A549 (cell line): ENCODE measurements at regions not wholly inside any gene's neighbourhood (a gene's known extent, or its start where the extent isn't known, plus 50 kb on each side); places are given as distances from the start of the nearest gene placed in this dataset.

Experiments
- CEBPB ChIP-seq, 2 experiments: fragments of >200 bp in 1 of 2; sonication (Bioruptor Twin) in 1 of 2; formaldehyde crosslinking in 1 of 2; IDR thresholded peaks; 2 replicates each; pipeline ENCODE4 v1.6.1; 2012 to 2016
- HOXA7 ChIP-seq: fragments of 250-450 bp; sonication (Bioruptor Pico); IDR thresholded peaks from 2 replicates; pipeline ENCODE4 v1.5.0; 2020; ENCODE audit warnings: mild to moderate bottlenecking, moderate library complexity
- KDM1A ChIP-seq: fragments of 200-600 bp; sonication (generic); IDR thresholded peaks from 2 replicates; pipeline ENCODE4 v1.6.1; 2016; ENCODE audit warnings: low read depth, mild to moderate bottlenecking
- MAFK ChIP-seq: fragments of 450-650 bp; IDR thresholded peaks from 2 replicates; pipeline ENCODE4 v1.6.1; 2014; ENCODE audit not compliant: partially characterized antibody
- RFX5 ChIP-seq: fragments of 450-650 bp; IDR thresholded peaks from 2 replicates; pipeline ENCODE4 v1.7.1; 2014; ENCODE audit warnings: antibody characterized with exemption, mild to moderate bottlenecking, moderate library complexity
- TF ChIP-seq, protein P1 (sequence below): fragments of >200 bp; sonication (Bioruptor Twin); formaldehyde crosslinking; IDR thresholded peaks from 3 replicates; pipeline ENCODE4 v1.5.1; 2016
- TF ChIP-seq, protein P2 (sequence below): IDR thresholded peaks from 2 replicates; pipeline ENCODE4 v1.6.1; 2012

- TF ChIP-seq MAFK (no peak), RFX5 (no peak), KDM1A (no peak), CEBPB (IDR thresholded peaks at IDR 0.05) (no peak), HOXA7 (CRISPR knock-in tag) (no peak)
- TF ChIP-seq, protein P1, sequence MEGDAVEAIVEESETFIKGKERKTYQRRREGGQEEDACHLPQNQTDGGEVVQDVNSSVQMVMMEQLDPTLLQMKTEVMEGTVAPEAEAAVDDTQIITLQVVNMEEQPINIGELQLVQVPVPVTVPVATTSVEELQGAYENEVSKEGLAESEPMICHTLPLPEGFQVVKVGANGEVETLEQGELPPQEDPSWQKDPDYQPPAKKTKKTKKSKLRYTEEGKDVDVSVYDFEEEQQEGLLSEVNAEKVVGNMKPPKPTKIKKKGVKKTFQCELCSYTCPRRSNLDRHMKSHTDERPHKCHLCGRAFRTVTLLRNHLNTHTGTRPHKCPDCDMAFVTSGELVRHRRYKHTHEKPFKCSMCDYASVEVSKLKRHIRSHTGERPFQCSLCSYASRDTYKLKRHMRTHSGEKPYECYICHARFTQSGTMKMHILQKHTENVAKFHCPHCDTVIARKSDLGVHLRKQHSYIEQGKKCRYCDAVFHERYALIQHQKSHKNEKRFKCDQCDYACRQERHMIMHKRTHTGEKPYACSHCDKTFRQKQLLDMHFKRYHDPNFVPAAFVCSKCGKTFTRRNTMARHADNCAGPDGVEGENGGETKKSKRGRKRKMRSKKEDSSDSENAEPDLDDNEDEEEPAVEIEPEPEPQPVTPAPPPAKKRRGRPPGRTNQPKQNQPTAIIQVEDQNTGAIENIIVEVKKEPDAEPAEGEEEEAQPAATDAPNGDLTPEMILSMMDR: no peak
- TF ChIP-seq, protein P2, sequence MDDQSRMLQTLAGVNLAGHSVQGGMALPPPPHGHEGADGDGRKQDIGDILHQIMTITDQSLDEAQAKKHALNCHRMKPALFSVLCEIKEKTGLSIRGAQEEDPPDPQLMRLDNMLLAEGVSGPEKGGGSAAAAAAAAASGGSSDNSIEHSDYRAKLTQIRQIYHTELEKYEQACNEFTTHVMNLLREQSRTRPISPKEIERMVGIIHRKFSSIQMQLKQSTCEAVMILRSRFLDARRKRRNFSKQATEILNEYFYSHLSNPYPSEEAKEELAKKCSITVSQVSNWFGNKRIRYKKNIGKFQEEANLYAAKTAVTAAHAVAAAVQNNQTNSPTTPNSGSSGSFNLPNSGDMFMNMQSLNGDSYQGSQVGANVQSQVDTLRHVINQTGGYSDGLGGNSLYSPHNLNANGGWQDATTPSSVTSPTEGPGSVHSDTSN: no peak
Measured at GRCh38 chrX:25202827-25203226, 187.1 kb upstream of the ARX start.
